DND-41 (cell line): ENCODE measurements at regions not wholly inside any gene's neighbourhood (a gene's known extent, or its start where the extent isn't known, plus 50 kb on each side); places are given as distances from the start of the nearest gene placed in this dataset.
A peak's percentile ranks its signal among the peaks of the same experiment; 100 is the strongest.

Experiments used
- ATAC-seq: fragments of 200-7000 bp; cut with Tn5 transposase; 3 replicates; pipeline ENCODE4 v1.9.1; 2021; ENCODE audit warnings: low read depth; ENCODE audit not compliant: insufficient read depth
- DNase-seq: peaks from one replicate; pipeline ENCODE4 v3.0.0-alpha.2; 2020
- H2AFZ ChIP-seq: 2 replicates; pipeline ENCODE4 v1.6.0; 2012; ENCODE audit warnings: low read depth, low read length
- H3K27ac ChIP-seq: 2 replicates; pipeline ENCODE4 v1.5.1; 2012; ENCODE audit warnings: low read length, inconsistent platforms
- H3K27me3 ChIP-seq: fragments of 200-600 bp; sonication (generic); 2 replicates; pipeline ENCODE4 v1.6.0; 2012; ENCODE audit warnings: low read length, mild to moderate bottlenecking, inconsistent platforms; ENCODE audit not compliant: insufficient read depth, poor library complexity
- H3K36me3 ChIP-seq: 2 replicates; pipeline ENCODE4 v1.5.1; 2012; ENCODE audit warnings: low read length, inconsistent platforms; ENCODE audit not compliant: insufficient read depth
- H3K4me1 ChIP-seq: 2 replicates; pipeline ENCODE4 v1.5.1; 2012; ENCODE audit warnings: mild to moderate bottlenecking, low read length; ENCODE audit not compliant: insufficient read depth
- H3K4me2 ChIP-seq: 2 replicates; pipeline ENCODE4 v1.6.0; 2012; ENCODE audit warnings: mild to moderate bottlenecking, moderate library complexity, low read length, inconsistent platforms; ENCODE audit not compliant: insufficient read depth
- H3K4me3 ChIP-seq, 2 experiments: fragments of 200-600 bp in 1 of 2; shearing (Covaris generic) in 1 of 2; 2 replicates each; pipeline ENCODE4 v1.5.1; 2012 to 2016; ENCODE audit warnings: inconsistent platforms in 2 of 2, low read length in 2 of 2, mild to moderate bottlenecking in 2 of 2, low read depth in 1 of 2, moderate library complexity in 1 of 2
- H3K79me2 ChIP-seq: 2 replicates; pipeline ENCODE4 v1.6.0; 2012; ENCODE audit warnings: low read length, inconsistent platforms; ENCODE audit not compliant: insufficient read depth
- H3K9ac ChIP-seq: 2 replicates; pipeline ENCODE4 v1.6.0; 2012; ENCODE audit warnings: low read depth, mild to moderate bottlenecking, inconsistent platforms, low read length, moderate library complexity
- H3K9me3 ChIP-seq: 2 replicates; pipeline ENCODE4 v1.5.1; 2012; ENCODE audit warnings: low read length, moderate library complexity, mild to moderate bottlenecking, inconsistent platforms; ENCODE audit not compliant: insufficient read depth, severe bottlenecking
- H4K20me1 ChIP-seq: 2 replicates; pipeline ENCODE4 v1.6.0; 2012; ENCODE audit warnings: low read length; ENCODE audit not compliant: insufficient read depth
- EZH2 ChIP-seq: IDR thresholded peaks from 3 replicates; pipeline ENCODE4 v1.6.1; 2012; ENCODE audit warnings: borderline replicate concordance, low read depth, mild to moderate bottlenecking, moderate library complexity, low read length, inconsistent platforms; ENCODE audit not compliant: severe bottlenecking
- TF ChIP-seq, protein P1 (sequence below): IDR thresholded peaks from 2 replicates; pipeline ENCODE4 v1.5.1; 2012; ENCODE audit warnings: borderline replicate concordance, low read length, moderate library complexity, mild to moderate bottlenecking; ENCODE audit not compliant: poor library complexity, severe bottlenecking; ENCODE audit errors: extremely low read depth

DNA sequence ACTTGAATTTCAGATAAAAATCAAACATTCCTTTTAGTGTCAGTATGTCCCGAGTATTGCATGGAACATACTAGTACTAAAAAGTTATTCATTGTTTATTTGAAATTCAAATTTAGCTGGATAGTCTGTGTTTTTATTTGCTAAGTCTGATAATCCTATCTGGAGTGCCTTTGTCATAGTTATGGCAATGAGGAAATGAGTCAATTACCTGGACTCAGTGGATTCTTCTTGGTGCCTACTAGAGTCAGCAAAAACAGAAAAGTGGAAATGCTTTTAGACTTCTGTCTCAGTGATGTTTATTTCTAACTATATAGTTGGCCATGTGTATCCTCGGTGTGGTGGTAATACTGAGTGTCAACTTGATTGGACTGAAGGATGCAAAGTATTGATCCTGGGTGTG is 121.3 kb upstream of the EEF1E1 start:
- H3K36me3 ChIP-seq, result no peaks in the 10 kb centered on the region
- no peaks in the 10 kb centered on the region for H4K20me1 ChIP-seq
- DNase-seq (no peak), ATAC-seq (no peak)
- no peak overlapping the region for H3K4me3 ChIP-seq
- H3K27ac ChIP-seq, result no peak overlapping the region
- no peak overlapping the region for H2AFZ ChIP-seq
- H3K4me1 ChIP-seq, result no peaks in the 10 kb centered on the region
- H3K27me3 ChIP-seq, result no peaks in the 10 kb centered on the region
- no peaks in the 10 kb centered on the region for H3K79me2 ChIP-seq
- no peak overlapping the region for H3K4me2 ChIP-seq
- no peaks in the 10 kb centered on the region for H3K9me3 ChIP-seq
- no peak overlapping the region for H3K9ac ChIP-seq
- TF ChIP-seq, protein P1, sequence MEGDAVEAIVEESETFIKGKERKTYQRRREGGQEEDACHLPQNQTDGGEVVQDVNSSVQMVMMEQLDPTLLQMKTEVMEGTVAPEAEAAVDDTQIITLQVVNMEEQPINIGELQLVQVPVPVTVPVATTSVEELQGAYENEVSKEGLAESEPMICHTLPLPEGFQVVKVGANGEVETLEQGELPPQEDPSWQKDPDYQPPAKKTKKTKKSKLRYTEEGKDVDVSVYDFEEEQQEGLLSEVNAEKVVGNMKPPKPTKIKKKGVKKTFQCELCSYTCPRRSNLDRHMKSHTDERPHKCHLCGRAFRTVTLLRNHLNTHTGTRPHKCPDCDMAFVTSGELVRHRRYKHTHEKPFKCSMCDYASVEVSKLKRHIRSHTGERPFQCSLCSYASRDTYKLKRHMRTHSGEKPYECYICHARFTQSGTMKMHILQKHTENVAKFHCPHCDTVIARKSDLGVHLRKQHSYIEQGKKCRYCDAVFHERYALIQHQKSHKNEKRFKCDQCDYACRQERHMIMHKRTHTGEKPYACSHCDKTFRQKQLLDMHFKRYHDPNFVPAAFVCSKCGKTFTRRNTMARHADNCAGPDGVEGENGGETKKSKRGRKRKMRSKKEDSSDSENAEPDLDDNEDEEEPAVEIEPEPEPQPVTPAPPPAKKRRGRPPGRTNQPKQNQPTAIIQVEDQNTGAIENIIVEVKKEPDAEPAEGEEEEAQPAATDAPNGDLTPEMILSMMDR, result no peak
- TF ChIP-seq EZH2, result no peak

- Histone ChIP-seq H3K4me3 (no peak overlapping the region), H3K36me3 (no peaks in the 10 kb centered on the region), H3K79me2 (no peaks in the 10 kb centered on the region), H2AFZ (no peak overlapping the region), H3K9ac (no peak overlapping the region), H4K20me1 (no peaks in the 10 kb centered on the region), H3K27ac (no peak overlapping the region), H3K4me2 (no peak overlapping the region), H3K27me3 (peaks cover 5% of the 10 kb centered on the region), H3K9me3 (no peaks in the 10 kb centered on the region), H3K4me1 (no peaks in the 10 kb centered on the region)
- ATAC-seq (peak; percentile 79), DNase-seq (peak; percentile 30)
- TF ChIP-seq EZH2, result no peak
- TF ChIP-seq, protein P1, result peak; percentile 83
These were observed 117.1 kb upstream of the EEF1E1 start for GRCh38 chr6:8219352-8219943.

DNA sequence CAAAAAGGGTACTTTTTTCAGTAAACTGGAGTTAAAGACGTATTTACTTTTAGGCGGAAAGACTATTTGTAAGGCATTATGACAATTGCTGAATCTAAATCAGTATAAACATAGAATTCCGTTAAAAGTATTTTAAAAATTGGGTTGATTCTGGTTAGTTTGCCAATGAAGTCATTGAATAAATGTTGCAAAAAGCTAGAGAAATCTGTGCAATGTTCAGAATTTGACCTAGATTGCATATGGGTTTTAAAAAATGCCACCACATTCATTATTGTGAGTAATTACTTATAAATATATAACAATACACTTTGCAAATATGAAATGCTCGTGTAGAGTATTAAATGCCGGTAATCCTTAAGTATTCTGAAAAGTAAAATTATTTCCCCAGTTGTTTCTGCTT is 116.5 kb upstream of the EEF1E1 start:
- Histone ChIP-seq H4K20me1 (no peaks in the 10 kb centered on the region), H3K79me2 (no peaks in the 10 kb centered on the region), H3K27me3 (peaks cover 11% of the 10 kb centered on the region), H3K4me1 (no peaks in the 10 kb centered on the region), H3K4me3 (no peak overlapping the region), H3K36me3 (no peaks in the 10 kb centered on the region), H3K9ac (no peak overlapping the region), H2AFZ (no peak overlapping the region), H3K4me2 (no peak overlapping the region), H3K9me3 (no peaks in the 10 kb centered on the region), H3K27ac (no peak overlapping the region)
- TF ChIP-seq, protein P1, result no peak
- no peak for TF ChIP-seq EZH2
- DNase-seq (no peak), ATAC-seq (no peak)
